Osteocyte (in vitro differentiated cells): ENCODE measurements at regions not wholly inside any gene's neighbourhood (a gene's known extent, or its start where the extent isn't known, plus 50 kb on each side); places are given as distances from the start of the nearest gene placed in this dataset.

Source experiments
- DNase-seq: peaks from one replicate; pipeline ENCODE4 v3.0.0; 2021; ENCODE audit warnings: mixed read lengths; ENCODE audit not compliant: unreplicated experiment; ENCODE audit errors: extremely low spot score
- H3K27ac Mint-ChIP-seq: one replicate; pipeline ENCODE4 v1.8.0; 2021; ENCODE audit warnings: mild to moderate bottlenecking, mixed read lengths; ENCODE audit not compliant: unreplicated experiment
- H3K27me3 Mint-ChIP-seq: one replicate; pipeline ENCODE4 v1.8.0; 2021; ENCODE audit warnings: mixed read lengths; ENCODE audit not compliant: unreplicated experiment
- H3K36me3 Mint-ChIP-seq: one replicate; pipeline ENCODE4 v1.8.0; 2021; ENCODE audit warnings: mixed read lengths; ENCODE audit not compliant: unreplicated experiment
- H3K4me1 Mint-ChIP-seq: one replicate; pipeline ENCODE4 v1.8.0; 2021; ENCODE audit warnings: mixed read lengths; ENCODE audit not compliant: unreplicated experiment
- H3K4me3 Mint-ChIP-seq: one replicate; pipeline ENCODE4 v1.8.0; 2021; ENCODE audit warnings: mild to moderate bottlenecking, moderate library complexity, mixed read lengths; ENCODE audit not compliant: unreplicated experiment
- H3K9me3 Mint-ChIP-seq: one replicate; pipeline ENCODE4 v1.8.0; 2021; ENCODE audit warnings: mixed read lengths; ENCODE audit not compliant: unreplicated experiment
- TF ChIP-seq, protein P1 (sequence below): fragments of 200-600 bp; sonication (generic); IDR thresholded peaks from 2 replicates; pipeline ENCODE4 v1.5.0; 2021; ENCODE audit warnings: antibody characterized with exemption, mild to moderate bottlenecking, moderate library complexity

DNA sequence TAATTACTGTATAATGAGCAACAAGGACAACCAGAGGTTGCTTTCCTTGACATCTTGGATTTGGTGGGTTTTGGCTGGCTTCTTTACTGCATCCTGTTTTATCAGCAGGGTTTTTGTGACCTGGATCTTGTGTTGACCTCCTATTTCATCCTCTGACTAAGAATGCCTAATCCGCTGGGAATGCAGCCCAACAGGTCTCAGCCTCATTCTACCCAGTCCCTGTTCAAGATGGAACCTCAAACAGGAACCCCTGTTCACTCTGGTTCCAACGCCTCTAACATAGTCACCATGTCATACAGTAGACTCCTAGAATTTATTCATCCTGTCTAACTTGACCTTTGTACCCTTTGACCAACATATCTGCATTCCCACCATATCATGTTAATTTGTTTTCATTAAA, 183.8 kb upstream of the SOX9 start:
- no peak overlapping the region for H3K4me3 Mint-ChIP-seq
- H3K36me3 Mint-ChIP-seq, result no peaks in the 10 kb centered on the region
- H3K4me1 Mint-ChIP-seq, result no peaks in the 10 kb centered on the region
- peaks cover 4% of the 10 kb centered on the region for H3K27me3 Mint-ChIP-seq
- H3K9me3 Mint-ChIP-seq, result no peaks in the 10 kb centered on the region
- TF ChIP-seq, protein P1, sequence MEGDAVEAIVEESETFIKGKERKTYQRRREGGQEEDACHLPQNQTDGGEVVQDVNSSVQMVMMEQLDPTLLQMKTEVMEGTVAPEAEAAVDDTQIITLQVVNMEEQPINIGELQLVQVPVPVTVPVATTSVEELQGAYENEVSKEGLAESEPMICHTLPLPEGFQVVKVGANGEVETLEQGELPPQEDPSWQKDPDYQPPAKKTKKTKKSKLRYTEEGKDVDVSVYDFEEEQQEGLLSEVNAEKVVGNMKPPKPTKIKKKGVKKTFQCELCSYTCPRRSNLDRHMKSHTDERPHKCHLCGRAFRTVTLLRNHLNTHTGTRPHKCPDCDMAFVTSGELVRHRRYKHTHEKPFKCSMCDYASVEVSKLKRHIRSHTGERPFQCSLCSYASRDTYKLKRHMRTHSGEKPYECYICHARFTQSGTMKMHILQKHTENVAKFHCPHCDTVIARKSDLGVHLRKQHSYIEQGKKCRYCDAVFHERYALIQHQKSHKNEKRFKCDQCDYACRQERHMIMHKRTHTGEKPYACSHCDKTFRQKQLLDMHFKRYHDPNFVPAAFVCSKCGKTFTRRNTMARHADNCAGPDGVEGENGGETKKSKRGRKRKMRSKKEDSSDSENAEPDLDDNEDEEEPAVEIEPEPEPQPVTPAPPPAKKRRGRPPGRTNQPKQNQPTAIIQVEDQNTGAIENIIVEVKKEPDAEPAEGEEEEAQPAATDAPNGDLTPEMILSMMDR, result no peak
- H3K27ac Mint-ChIP-seq, result no peak overlapping the region
- DNase-seq, result no peak

DNA sequence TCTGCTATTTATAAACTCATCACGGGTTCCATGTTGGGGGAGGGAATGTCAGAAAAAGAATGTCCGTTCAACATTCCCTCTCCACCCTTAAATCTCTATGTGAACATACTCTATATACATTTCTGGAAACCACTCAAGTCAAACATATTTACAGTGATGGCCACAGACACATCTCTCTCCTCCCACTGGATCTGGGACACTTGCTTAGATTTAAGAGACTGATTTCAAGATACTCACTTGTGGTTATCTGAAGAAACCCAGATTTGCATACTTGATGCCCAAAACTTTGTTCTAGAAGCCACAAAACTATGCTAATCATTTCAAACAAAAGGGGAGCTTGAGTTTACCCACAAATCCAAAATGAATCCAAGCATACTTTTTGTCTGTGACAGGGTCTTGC, 182.9 kb upstream of the SOX9 start:
- H3K27ac Mint-ChIP-seq, result no peak overlapping the region
- no peaks in the 10 kb centered on the region for H3K9me3 Mint-ChIP-seq
- H3K4me3 Mint-ChIP-seq, result no peak overlapping the region
- H3K27me3 Mint-ChIP-seq, result peaks cover 6% of the 10 kb centered on the region
- H3K36me3 Mint-ChIP-seq, result no peaks in the 10 kb centered on the region
- TF ChIP-seq, protein P1, result no peak
- DNase-seq, result no peak
- H3K4me1 Mint-ChIP-seq, result no peaks in the 10 kb centered on the region

DNA sequence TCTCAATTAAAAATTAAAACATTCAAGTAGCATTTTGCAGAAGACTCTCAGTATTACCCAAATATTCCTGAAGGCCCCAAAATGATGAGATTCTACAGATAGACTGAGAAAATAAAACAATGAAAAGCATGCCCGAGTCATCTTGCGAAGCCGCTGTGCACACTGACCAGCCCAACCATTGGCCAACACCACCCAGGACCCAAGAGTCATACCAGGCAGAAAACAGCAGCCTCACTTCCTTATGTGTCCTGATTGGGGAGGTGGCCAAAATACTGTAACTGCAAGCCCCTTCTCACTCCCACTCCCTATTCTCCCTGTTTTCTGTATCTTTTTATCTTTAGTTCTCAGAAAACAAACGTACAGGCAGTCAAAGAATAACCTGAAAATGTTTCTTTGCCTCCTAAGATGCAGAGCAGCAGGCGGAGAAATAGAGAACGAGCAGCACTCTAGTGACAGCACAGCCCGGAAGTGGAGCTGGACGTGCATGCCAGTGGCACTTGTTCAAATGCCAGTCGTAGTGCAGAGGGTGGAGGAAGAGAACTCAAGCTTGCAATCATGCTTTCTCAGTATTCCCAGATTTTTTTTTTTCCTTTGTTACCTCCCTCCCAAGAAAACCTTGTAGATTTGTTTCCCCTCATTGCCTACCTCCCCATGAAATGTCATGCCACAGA, 182.3 kb upstream of the SOX9 start:
- no peaks in the 10 kb centered on the region for H3K36me3 Mint-ChIP-seq
- peaks cover 6% of the 10 kb centered on the region for H3K27me3 Mint-ChIP-seq
- no peak overlapping the region for H3K27ac Mint-ChIP-seq
- no peaks in the 10 kb centered on the region for H3K4me1 Mint-ChIP-seq
- H3K9me3 Mint-ChIP-seq, result no peaks in the 10 kb centered on the region
- no peak overlapping the region for H3K4me3 Mint-ChIP-seq
- TF ChIP-seq, protein P1, result no peak
- DNase-seq, result no peak

DNA sequence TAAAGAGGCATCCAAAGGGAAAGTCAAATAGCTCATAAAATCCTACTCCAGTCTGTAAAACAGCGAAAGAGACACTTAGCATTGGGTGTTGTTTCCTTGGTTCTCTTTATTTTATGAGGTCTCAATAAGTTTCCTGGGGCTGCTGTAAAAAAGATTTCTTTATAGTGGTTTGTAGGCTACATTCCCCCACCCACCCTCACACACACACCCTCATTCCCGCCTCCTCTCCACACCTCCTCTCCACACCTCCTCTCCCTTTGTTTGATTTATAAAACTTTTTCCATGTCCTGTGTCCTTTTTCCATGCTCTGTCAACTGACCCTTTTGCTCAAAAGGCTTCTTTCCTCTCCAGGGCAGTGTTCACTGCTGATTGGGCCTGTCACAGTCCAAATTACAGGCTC, 178.9 kb upstream of the SOX9 start:
- H3K27me3 Mint-ChIP-seq, result peaks cover 6% of the 10 kb centered on the region
- no peaks in the 10 kb centered on the region for H3K9me3 Mint-ChIP-seq
- H3K36me3 Mint-ChIP-seq, result no peaks in the 10 kb centered on the region
- no peak overlapping the region for H3K27ac Mint-ChIP-seq
- H3K4me1 Mint-ChIP-seq, result no peaks in the 10 kb centered on the region
- DNase-seq, result no peak
- TF ChIP-seq, protein P1, result no peak
- H3K4me3 Mint-ChIP-seq, result no peak overlapping the region

DNA sequence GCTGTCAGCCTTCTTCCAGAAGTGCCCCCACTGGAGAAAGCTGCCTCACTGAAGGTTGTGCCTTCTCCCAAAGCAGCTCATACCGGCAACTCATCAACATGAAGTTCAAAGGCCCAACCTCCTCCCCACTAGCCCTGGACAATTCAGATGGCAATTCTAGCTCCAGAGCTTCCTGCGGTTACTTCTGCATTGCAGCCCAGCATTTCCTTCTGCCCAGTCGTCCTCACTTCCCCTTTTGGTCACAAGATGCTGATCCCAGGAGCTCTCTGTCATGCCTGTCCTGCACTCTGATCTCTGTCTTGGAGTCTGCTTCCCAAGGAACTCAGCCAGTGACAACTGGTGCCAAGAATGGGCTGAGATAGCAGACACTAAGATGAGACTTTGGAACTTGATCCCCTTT, 178.2 kb upstream of the SOX9 start:
- H3K27me3 Mint-ChIP-seq, result peaks cover 6% of the 10 kb centered on the region
- TF ChIP-seq, protein P1, result no peak
- no peak overlapping the region for H3K4me3 Mint-ChIP-seq
- H3K9me3 Mint-ChIP-seq, result no peaks in the 10 kb centered on the region
- no peaks in the 10 kb centered on the region for H3K36me3 Mint-ChIP-seq
- no peaks in the 10 kb centered on the region for H3K4me1 Mint-ChIP-seq
- no peak overlapping the region for H3K27ac Mint-ChIP-seq
- no peak for DNase-seq
